Dermis blood vessel endothelial cell (primary cell): ENCODE measurements at regions not wholly inside any gene's neighbourhood (a gene's known extent, or its start where the extent isn't known, plus 50 kb on each side); places are given as distances from the start of the nearest gene placed in this dataset.

ENCODE experiments used
- DNase-seq: peaks from one replicate; pipeline ENCODE4 v3.0.0; 2010

DNA sequence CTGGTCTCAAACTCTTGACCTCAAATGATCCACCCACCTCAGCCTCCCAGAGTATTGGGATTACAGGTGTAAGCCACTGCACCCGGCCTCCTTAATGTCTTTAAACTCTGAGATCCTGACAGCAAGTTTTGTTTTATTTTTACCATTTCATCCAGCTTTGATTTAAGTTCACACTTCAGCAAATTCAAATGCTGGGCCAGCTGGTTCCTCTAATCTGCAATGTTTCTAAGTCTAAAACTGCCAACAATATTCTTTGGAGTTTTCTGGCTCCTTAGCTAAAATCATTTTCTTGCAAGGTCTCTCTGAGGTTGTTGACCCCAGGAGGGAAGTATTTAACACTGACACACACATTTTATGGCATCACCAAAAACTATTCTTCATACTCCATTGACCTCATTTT lies 72.0 kb upstream of the COL24A1 start:
- DNase-seq: no peak

DNA sequence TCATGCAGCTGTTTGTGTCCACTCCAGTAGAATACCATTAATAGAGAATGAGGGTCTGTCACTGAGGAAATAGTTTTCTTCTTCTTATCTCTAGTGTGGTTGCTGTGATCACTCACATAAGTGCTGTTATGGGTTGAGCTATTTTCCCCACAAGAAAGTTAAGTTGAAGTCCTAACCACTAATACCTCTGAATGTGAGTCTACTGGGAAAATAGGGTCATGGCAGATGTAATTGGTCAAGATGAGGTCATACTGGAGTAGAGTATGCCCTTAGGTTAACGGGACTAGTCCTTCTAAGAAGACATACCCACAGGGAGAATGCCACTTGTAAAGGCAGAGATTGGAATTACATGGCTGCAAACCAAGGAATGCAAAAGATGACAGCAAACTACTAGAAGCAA lies 70.5 kb upstream of the COL24A1 start:
- no peak for DNase-seq

- no peak for DNase-seq
Observed at GRCh38 chr1:86226204-86226603, 69.6 kb upstream of the COL24A1 start.

DNA sequence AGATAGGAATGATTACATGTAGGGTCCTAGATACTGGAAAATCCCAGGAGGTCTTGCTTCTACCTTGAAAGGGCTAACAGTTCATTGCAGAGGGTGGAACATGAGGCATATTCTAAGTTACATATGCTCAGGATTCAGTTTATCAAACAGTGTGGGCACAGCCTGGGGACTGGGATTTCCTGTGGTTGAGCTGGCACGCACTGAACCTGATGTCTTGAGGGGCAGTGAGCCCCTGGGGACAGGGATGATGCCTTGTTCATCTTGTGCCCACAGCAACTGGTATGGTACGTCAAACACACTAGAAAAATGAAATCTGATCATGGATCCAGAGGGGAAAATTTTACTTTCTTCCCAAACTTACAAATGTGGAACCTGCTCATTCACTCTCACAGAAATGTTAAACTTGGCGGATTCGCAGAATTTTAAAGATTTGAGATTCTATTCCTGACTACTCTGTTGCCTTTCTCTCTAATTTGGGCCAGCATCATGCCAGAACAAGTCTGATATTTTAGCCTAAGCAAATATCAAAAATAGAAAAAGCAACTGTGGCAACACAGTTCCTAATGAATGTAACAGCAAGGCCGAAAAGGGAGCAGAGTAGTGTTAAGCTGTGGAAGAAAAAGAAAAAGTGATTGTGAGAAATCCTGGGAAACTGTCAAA lies 68.2 kb upstream of the COL24A1 start:
- no peak for DNase-seq

GRCh38 chr1:86218859-86219258 lies 62.3 kb upstream of the COL24A1 start:
- no peak for DNase-seq

GRCh38 chr1:86214605-86215004 lies 58.0 kb upstream of the COL24A1 start:
- no peak for DNase-seq

DNA sequence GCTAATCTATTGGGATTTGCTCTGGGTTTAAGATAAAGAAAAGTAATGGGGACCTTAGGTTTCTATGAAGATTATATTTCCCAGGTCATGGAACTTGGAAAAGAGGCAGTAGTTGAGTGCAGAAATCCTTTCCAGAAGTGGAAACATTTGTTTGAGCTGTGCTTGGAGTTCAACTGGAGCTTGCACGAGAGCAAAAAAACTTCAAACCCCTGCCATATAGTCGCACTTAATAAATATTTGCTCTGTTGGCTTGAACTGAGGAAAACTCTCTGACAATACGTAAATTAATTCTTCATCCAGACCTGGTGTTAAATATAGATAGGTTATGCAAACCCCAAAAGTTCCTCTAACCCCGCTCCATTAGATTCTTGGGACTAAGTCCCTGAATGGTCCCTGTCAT lies 52.8 kb upstream of the COL24A1 start:
- DNase-seq: no peak

DNA sequence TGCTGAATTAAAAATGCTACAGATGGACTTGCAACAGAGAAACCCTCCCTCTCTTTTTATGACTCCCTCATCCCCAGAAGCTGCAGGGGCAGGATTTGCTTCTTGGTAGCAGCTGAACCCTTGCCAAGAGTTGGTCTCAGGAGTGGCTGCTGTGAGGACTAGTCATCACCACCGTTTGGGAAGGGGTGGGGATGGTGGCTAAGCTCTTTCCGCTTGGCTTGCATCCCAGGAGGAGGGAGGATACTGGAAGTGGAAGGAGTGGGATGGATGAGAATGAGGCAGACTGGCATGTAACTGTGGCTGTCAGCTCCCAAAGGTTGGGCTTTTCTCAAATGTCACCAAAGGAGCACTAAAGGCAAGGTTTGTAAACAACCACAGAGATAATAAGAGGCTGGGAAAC lies 50.8 kb upstream of the COL24A1 start:
- no peak for DNase-seq
